ENCODE measurements at regions not wholly inside any gene's neighbourhood (a gene's known extent, or its start where the extent isn't known, plus 50 kb on each side); places are given as distances from the start of the nearest gene placed in this dataset.

GRCh38 chr5:167248257-167248656 lies 1043.2 kb upstream of the WWC1 start:
- in situ Hi-C loops (cut with MboI; ENCODE audit: low pct_ligation_motif_present in 1 of 4, low pct_unique_long_range_greater_than_20kb in 1 of 4, low sequenced_read_pairs in 3 of 4) = no loop called here
- no peaks in the 10 kb centered on the region for H3K9me3 ChIP-seq
- H3K4me1 ChIP-seq = no peaks in the 10 kb centered on the region
- H3K4me3 ChIP-seq = no peak overlapping the region
- H3K27ac ChIP-seq = no peak overlapping the region
- H3K27me3 ChIP-seq = no peaks in the 10 kb centered on the region
- WGBS, 2 donors (ENCODE audit: low coverage in 1 of 2) = 67 to 84% methylated on average over 9 to 11 of the region's 11 CpGs
- TF ChIP-seq CTCF (IDR thresholded peaks at IDR 0.05) = no peak
- TF ChIP-seq EP300 (IDR thresholded peaks at IDR 0.05; ENCODE audit: low read depth) = no peak
- no peak for TF ChIP-seq POLR2A (IDR thresholded peaks at IDR 0.05)
- TF ChIP-seq POLR2AphosphoS5 (IDR thresholded peaks at IDR 0.05) = no peak
- no peak for DNase-seq
- no peaks in the 10 kb centered on the region for H3K36me3 ChIP-seq
- intact Hi-C loops (cut with DNase I; ENCODE audit: low total_unique reads) = no loop called here

GRCh38 chr5:167250996-167251395 lies 1040.4 kb upstream of the WWC1 start:
- no peak for TF ChIP-seq POLR2A (IDR thresholded peaks at IDR 0.05)
- TF ChIP-seq POLR2AphosphoS5 (IDR thresholded peaks at IDR 0.05) = no peak
- TF ChIP-seq CTCF (IDR thresholded peaks at IDR 0.05) = no peak
- no peak for TF ChIP-seq EP300 (IDR thresholded peaks at IDR 0.05; ENCODE audit: low read depth)
- 60 to 63% methylated on average over 4 of the region's 4 CpGs for WGBS, 2 donors (ENCODE audit: low coverage in 1 of 2)
- no peaks in the 10 kb centered on the region for H3K27me3 ChIP-seq
- DNase-seq = no peak
- H3K9me3 ChIP-seq = no peaks in the 10 kb centered on the region
- H3K4me1 ChIP-seq = no peaks in the 10 kb centered on the region
- intact Hi-C loops (cut with DNase I; ENCODE audit: low total_unique reads) = no loop called here
- H3K4me3 ChIP-seq = no peak overlapping the region
- in situ Hi-C loops (cut with MboI; ENCODE audit: low pct_ligation_motif_present in 1 of 4, low pct_unique_long_range_greater_than_20kb in 1 of 4, low sequenced_read_pairs in 3 of 4) = no loop called here
- H3K36me3 ChIP-seq = no peaks in the 10 kb centered on the region
- H3K27ac ChIP-seq = no peak overlapping the region

- in situ Hi-C loops (cut with MboI; ENCODE audit: low pct_ligation_motif_present in 1 of 4, low pct_unique_long_range_greater_than_20kb in 1 of 4, low sequenced_read_pairs in 3 of 4) = no loop called here
- 83 to 86% methylated on average over 2 to 3 of the region's 3 CpGs for WGBS, 2 donors (ENCODE audit: low coverage in 1 of 2)
Observed at GRCh38 chr5:167254132-167254531, 1037.3 kb upstream of the WWC1 start.

GRCh38 chr5:167255926-167256325 lies 1035.5 kb upstream of the WWC1 start:
- in situ Hi-C loops (cut with MboI; ENCODE audit: low pct_ligation_motif_present in 1 of 4, low pct_unique_long_range_greater_than_20kb in 1 of 4, low sequenced_read_pairs in 3 of 4) = no loop called here
- WGBS, 2 donors (ENCODE audit: low coverage in 1 of 2) = 66 to 92% methylated on average over 2 of the region's 2 CpGs
- TF ChIP-seq POLR2AphosphoS5 (IDR thresholded peaks at IDR 0.05) (no peak), POLR2A (IDR thresholded peaks at IDR 0.05) (no peak), EP300 (IDR thresholded peaks at IDR 0.05; ENCODE audit: low read depth) (no peak), CTCF (IDR thresholded peaks at IDR 0.05) (no peak)

More at GRCh38 chr5:167254132-167254531, 1037.3 kb upstream of the WWC1 start:
- Histone ChIP-seq H3K9me3 (no peaks in the 10 kb centered on the region), H3K4me1 (no peaks in the 10 kb centered on the region), H3K27me3 (no peaks in the 10 kb centered on the region), H3K27ac (no peak overlapping the region), H3K36me3 (no peaks in the 10 kb centered on the region), H3K4me3 (no peak overlapping the region)
- TF ChIP-seq CTCF (IDR thresholded peaks at IDR 0.05) (no peak), EP300 (IDR thresholded peaks at IDR 0.05; ENCODE audit: low read depth) (no peak), POLR2AphosphoS5 (IDR thresholded peaks at IDR 0.05) (no peak), POLR2A (IDR thresholded peaks at IDR 0.05) (no peak)
- DNase-seq = no peak
- intact Hi-C loops (cut with DNase I; ENCODE audit: low total_unique reads) = no loop called here

More at GRCh38 chr5:167255926-167256325, 1035.5 kb upstream of the WWC1 start:
- Histone ChIP-seq H3K9me3 (no peaks in the 10 kb centered on the region), H3K27ac (no peak overlapping the region), H3K4me3 (no peak overlapping the region), H3K36me3 (no peaks in the 10 kb centered on the region), H3K4me1 (no peaks in the 10 kb centered on the region), H3K27me3 (no peaks in the 10 kb centered on the region)
- intact Hi-C loops (cut with DNase I; ENCODE audit: low total_unique reads) = no loop called here
- no peak for DNase-seq

All from transverse colon (tissue), 4 donors.